H1 (cell line): ENCODE measurements at regions not wholly inside any gene's neighbourhood (a gene's known extent, or its start where the extent isn't known, plus 50 kb on each side); places are given as distances from the start of the nearest gene placed in this dataset.

ENCODE experiments used
- ATF2 ChIP-seq: IDR thresholded peaks from 2 replicates; pipeline ENCODE4 v1.6.1; 2012; ENCODE audit warnings: low read length, inconsistent platforms
- PHF8 ChIP-seq: fragments of 200-600 bp; sonication (generic); conservative IDR thresholded peaks from 2 replicates; pipeline ENCODE4 v1.7.1; 2012; ENCODE audit warnings: low read depth, mild to moderate bottlenecking, inconsistent platforms, low read length, moderate library complexity
- POLR2A ChIP-seq, 2 experiments: IDR thresholded peaks; 1 replicate in 1 of 2; 2 replicates in 1 of 2; pipeline ENCODE4 v1.6.1; 2011; ENCODE audit warnings: low read depth in 2 of 2, low read length in 2 of 2, mild to moderate bottlenecking in 2 of 2; ENCODE audit errors: control extremely low read depth in 1 of 2
- RAD21 ChIP-seq, 2 experiments: IDR thresholded peaks in 1 of 2; conservative IDR thresholded peaks in 1 of 2; 2 replicates each; pipeline ENCODE4 v1.6.1; 2011; ENCODE audit warnings: low read depth in 2 of 2, low read length in 2 of 2, improper control_type of control experiment in 1 of 2, inconsistent platforms in 1 of 2, mild to moderate bottlenecking in 1 of 2, moderate library complexity in 1 of 2
- TAF1 ChIP-seq: IDR thresholded peaks from 2 replicates; pipeline ENCODE4 v1.6.1; 2011; ENCODE audit warnings: mild to moderate bottlenecking, low read depth, low read length
- TEAD4 ChIP-seq: IDR thresholded peaks from 2 replicates; pipeline ENCODE4 v1.6.1; 2012; ENCODE audit warnings: low read depth, low read length, inconsistent platforms, mixed read lengths
- TF ChIP-seq, protein P1 (sequence below), 3 experiments: IDR thresholded peaks; 1 replicate in 2 of 3; 2 replicates in 1 of 3; pipeline versions ENCODE4 v1.5.1 to v1.6.1; 2011; ENCODE audit warnings: low read length in 3 of 3, mild to moderate bottlenecking in 3 of 3, inconsistent platforms in 2 of 3, low read depth in 1 of 3, moderate library complexity in 1 of 3; ENCODE audit not compliant: insufficient read depth in 1 of 3; ENCODE audit errors: control extremely low read depth in 1 of 3

GRCh38 chr13:111573801-111574200 is 253.4 kb downstream of the TEX29 start:
- TF ChIP-seq ATF2, result no peak
- no peak for TF ChIP-seq PHF8
- no peak for TF ChIP-seq RAD21 (IDR thresholded peaks at IDR 0.05 in 1 of 2, conservative IDR thresholded peaks at IDR 0.05 in 1 of 2; ENCODE audit: low read depth in 2 of 2, low read length in 2 of 2)
- TF ChIP-seq TEAD4, result no peak
- TF ChIP-seq, protein P1, sequence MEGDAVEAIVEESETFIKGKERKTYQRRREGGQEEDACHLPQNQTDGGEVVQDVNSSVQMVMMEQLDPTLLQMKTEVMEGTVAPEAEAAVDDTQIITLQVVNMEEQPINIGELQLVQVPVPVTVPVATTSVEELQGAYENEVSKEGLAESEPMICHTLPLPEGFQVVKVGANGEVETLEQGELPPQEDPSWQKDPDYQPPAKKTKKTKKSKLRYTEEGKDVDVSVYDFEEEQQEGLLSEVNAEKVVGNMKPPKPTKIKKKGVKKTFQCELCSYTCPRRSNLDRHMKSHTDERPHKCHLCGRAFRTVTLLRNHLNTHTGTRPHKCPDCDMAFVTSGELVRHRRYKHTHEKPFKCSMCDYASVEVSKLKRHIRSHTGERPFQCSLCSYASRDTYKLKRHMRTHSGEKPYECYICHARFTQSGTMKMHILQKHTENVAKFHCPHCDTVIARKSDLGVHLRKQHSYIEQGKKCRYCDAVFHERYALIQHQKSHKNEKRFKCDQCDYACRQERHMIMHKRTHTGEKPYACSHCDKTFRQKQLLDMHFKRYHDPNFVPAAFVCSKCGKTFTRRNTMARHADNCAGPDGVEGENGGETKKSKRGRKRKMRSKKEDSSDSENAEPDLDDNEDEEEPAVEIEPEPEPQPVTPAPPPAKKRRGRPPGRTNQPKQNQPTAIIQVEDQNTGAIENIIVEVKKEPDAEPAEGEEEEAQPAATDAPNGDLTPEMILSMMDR (IDR thresholded peaks at IDR 0.05; ENCODE audit: control extremely low read depth in 1 of 3, insufficient read depth in 1 of 3, low read depth in 1 of 3, low read length in 3 of 3), result no peak
- TF ChIP-seq POLR2A (IDR thresholded peaks at IDR 0.05; ENCODE audit: control extremely low read depth in 1 of 2, low read depth in 2 of 2, low read length in 2 of 2), result no peak
- TF ChIP-seq TAF1, result no peak
